ENCODE measurements at regions not wholly inside any gene's neighbourhood (a gene's known extent, or its start where the extent isn't known, plus 50 kb on each side); places are given as distances from the start of the nearest gene placed in this dataset.

GRCh38 chr15:85976102-85976501 lies 103.6 kb upstream of the AGBL1 start:
- Histone ChIP-seq H3K9me3 (no peaks in the 10 kb centered on the region), H3K27me3 (no peaks in the 10 kb centered on the region), H3K36me3 (no peaks in the 10 kb centered on the region), H3K27ac (no peak overlapping the region), H3K4me1 (peaks cover 0 to 28% (median 2%) of the 10 kb centered on the region in 4 donors), H3K4me3 (no peak overlapping the region)
- ATAC-seq = no peak
- 65% methylated on average over 3 of the region's 3 CpGs for WGBS (ENCODE audit: insufficient coverage, low coverage, low lambda C conversion rate, missing lambda C conversion rate)
- intact Hi-C loops (cut with DNase I) = no loop called here
- no peak for DNase-seq
- TF ChIP-seq CTCF (IDR thresholded peaks at IDR 0.05) (no peak), POLR2A (IDR thresholded peaks at IDR 0.05) (no peak)

GRCh38 chr15:85976986-85977385 lies 102.7 kb upstream of the AGBL1 start:
- ATAC-seq (no peak), DNase-seq (no peak)
- Histone ChIP-seq H3K27me3 (no peaks in the 10 kb centered on the region), H3K36me3 (no peaks in the 10 kb centered on the region), H3K9me3 (no peaks in the 10 kb centered on the region), H3K4me3 (no peak overlapping the region), H3K27ac (no peak overlapping the region), H3K4me1 (peaks cover 0 to 28% (median 2%) of the 10 kb centered on the region in 4 donors)
- 69% methylated on average over 3 of the region's 3 CpGs for WGBS (ENCODE audit: insufficient coverage, low coverage, low lambda C conversion rate, missing lambda C conversion rate)
- intact Hi-C loops (cut with DNase I) = no loop called here
- no peak for TF ChIP-seq POLR2A (IDR thresholded peaks at IDR 0.05)
- no peak for TF ChIP-seq CTCF (IDR thresholded peaks at IDR 0.05)

- TF ChIP-seq CTCF (IDR thresholded peaks at IDR 0.05) (no peak), POLR2A (IDR thresholded peaks at IDR 0.05) (no peak)
- WGBS (ENCODE audit: insufficient coverage, low coverage, low lambda C conversion rate, missing lambda C conversion rate) = 70% methylated on average over 2 of the region's 2 CpGs
Observed at GRCh38 chr15:85977586-85977985, 102.1 kb upstream of the AGBL1 start.

GRCh38 chr15:85979929-85980328 lies 99.7 kb upstream of the AGBL1 start:
- no peaks in the 10 kb centered on the region for H3K36me3 ChIP-seq
- no peak for DNase-seq
- intact Hi-C loops (cut with DNase I) = no loop called here
- no peak overlapping the region for H3K27ac ChIP-seq
- H3K9me3 ChIP-seq = no peaks in the 10 kb centered on the region
- H3K27me3 ChIP-seq = no peaks in the 10 kb centered on the region
- H3K4me3 ChIP-seq = no peak overlapping the region
- TF ChIP-seq CTCF (IDR thresholded peaks at IDR 0.05) = no peak
- TF ChIP-seq POLR2A (IDR thresholded peaks at IDR 0.05) = no peak
- ATAC-seq = no peak
- WGBS (ENCODE audit: insufficient coverage, low coverage, low lambda C conversion rate, missing lambda C conversion rate) = 95% methylated on average over 5 of the region's 5 CpGs
- H3K4me1 ChIP-seq = peaks cover 0 to 1% (median 0%) of the 10 kb centered on the region in 4 donors

More at GRCh38 chr15:85977586-85977985, 102.1 kb upstream of the AGBL1 start:
- intact Hi-C loops (cut with DNase I) = no loop called here
- Histone ChIP-seq H3K27ac (no peak overlapping the region), H3K27me3 (no peaks in the 10 kb centered on the region), H3K4me3 (no peak overlapping the region), H3K36me3 (no peaks in the 10 kb centered on the region), H3K4me1 (peaks cover 0 to 24% (median 2%) of the 10 kb centered on the region in 4 donors), H3K9me3 (no peaks in the 10 kb centered on the region)
- no peak for ATAC-seq
- no peak for DNase-seq

- no peaks in the 10 kb centered on the region for H3K9me3 ChIP-seq
- H3K27ac ChIP-seq = no peak overlapping the region
- WGBS (ENCODE audit: insufficient coverage, low coverage, low lambda C conversion rate, missing lambda C conversion rate) = 60% methylated on average over 5 of the region's 5 CpGs
- no peaks in the 10 kb centered on the region for H3K4me1 ChIP-seq
- TF ChIP-seq POLR2A (IDR thresholded peaks at IDR 0.05) (no peak), CTCF (IDR thresholded peaks at IDR 0.05) (no peak)
- intact Hi-C loops (cut with DNase I) = no loop called here
- H3K4me3 ChIP-seq = no peak overlapping the region
- no peaks in the 10 kb centered on the region for H3K27me3 ChIP-seq
- ATAC-seq (no peak), DNase-seq (no peak)
- H3K36me3 ChIP-seq = no peaks in the 10 kb centered on the region
Observed at GRCh38 chr15:85980946-85981345, 98.7 kb upstream of the AGBL1 start.

Measured in right lobe of liver (tissue), 6 donors.